ENCODE measurements at regions not wholly inside any gene's neighbourhood (a gene's known extent, or its start where the extent isn't known, plus 50 kb on each side); places are given as distances from the start of the nearest gene placed in this dataset.

GRCh38 chr5:67509402-67510186, 313.0 kb upstream of the CD180 start:
- no peaks in the 10 kb centered on the region for H3K4me1 ChIP-seq (ENCODE audit: control insufficient read depth in 1 of 2, insufficient read depth in 2 of 2, low read length in 2 of 2)
- ChIA-PET CTCF (no interaction called here), RAD21 (ENCODE audit: low non-redundant PET in 1 of 2, low total read pairs in 2 of 2, uncharacterized antibody in 2 of 2, unreplicated experiment in 2 of 2) (no interaction called here), POLR2A (no interaction called here)
- no peak overlapping the region for H3K9ac ChIP-seq (ENCODE audit: low read length)
- no peaks in the 10 kb centered on the region for H3K27me3 ChIP-seq (ENCODE audit: insufficient read depth, low read length)
- intact Hi-C loops (cut with micrococcal nuclease): no loop called here
- no peak for TF ChIP-seq TCF7L2 (IDR thresholded peaks at IDR 0.05; ENCODE audit: borderline replicate concordance, extremely low read depth, insufficient read depth, insufficient read length)
- TF ChIP-seq CTCF (IDR thresholded peaks at IDR 0.05 in 2 of 3, conservative IDR thresholded peaks at IDR 0.05 in 1 of 3; ENCODE audit: borderline replicate concordance in 1 of 3, insufficient read depth in 1 of 3, low read depth in 2 of 3, low read length in 2 of 3): no peak
- no peak for TF ChIP-seq EZH2 (IDR thresholded peaks at IDR 0.05)
- no peak for TF ChIP-seq ELF1 (IDR thresholded peaks at IDR 0.05; ENCODE audit: borderline replicate concordance, low read depth)
- TF ChIP-seq MAX (IDR thresholded peaks at IDR 0.05): no peak
- no peak for TF ChIP-seq SP1 (IDR thresholded peaks at IDR 0.05; ENCODE audit: low read depth)
- TF ChIP-seq ZNF274 (IDR thresholded peaks at IDR 0.05; ENCODE audit: low read depth, low read length): no peak
- no peak for TF ChIP-seq RAD21 (IDR thresholded peaks at IDR 0.05; ENCODE audit: low read depth)
- no peak for TF ChIP-seq SIN3A (IDR thresholded peaks at IDR 0.05; ENCODE audit: low read depth)
- TF ChIP-seq JUND (IDR thresholded peaks at IDR 0.05): no peak
- TF ChIP-seq CEBPB (IDR thresholded peaks at IDR 0.05; ENCODE audit: low read depth): no peak
- TF ChIP-seq EGR1 (IDR thresholded peaks at IDR 0.05; ENCODE audit: low read depth): no peak
- no peak for TF ChIP-seq YY1 (IDR thresholded peaks at IDR 0.05; ENCODE audit: extremely low read depth, insufficient replicate concordance, low read depth, low read length)
- TF ChIP-seq CBX3 (IDR thresholded peaks at IDR 0.05; ENCODE audit: low read depth): no peak
- TF ChIP-seq EZH2phosphoT487 (IDR thresholded peaks at IDR 0.05; ENCODE audit: borderline replicate concordance): no peak
- no peak for TF ChIP-seq POLR2AphosphoS5 (IDR thresholded peaks at IDR 0.05; ENCODE audit: low read depth, low read length)
- TF ChIP-seq FOSL1 (IDR thresholded peaks at IDR 0.05; ENCODE audit: low read depth): no peak
- TF ChIP-seq ATF3 (IDR thresholded peaks at IDR 0.05): no peak
- TF ChIP-seq POLR2A (IDR thresholded peaks at IDR 0.05; ENCODE audit: borderline replicate concordance, extremely low read depth, insufficient read depth, insufficient read length): no peak
- ATAC-seq (no peak), DNase-seq (ENCODE audit: low read depth, low spot score) (no peak)
- no peak overlapping the region for H3K27ac ChIP-seq (ENCODE audit: low read depth, low read length)
- H3K4me3 ChIP-seq (replicated peaks in 1 of 2; ENCODE audit: low read depth in 1 of 2, low read length in 2 of 2): no peak overlapping the region
- no peak overlapping the region for H3K4me2 ChIP-seq (ENCODE audit: low read length)
- H2AFZ ChIP-seq (ENCODE audit: low read depth, low read length, poor library complexity, severe bottlenecking): no peak overlapping the region
- no peaks in the 10 kb centered on the region for H3K79me2 ChIP-seq (ENCODE audit: insufficient read depth, low read length)
- H3K36me3 ChIP-seq (ENCODE audit: control insufficient read depth in 1 of 2, insufficient read depth in 2 of 2, low read length in 2 of 2): no peaks in the 10 kb centered on the region
- H4K20me1 ChIP-seq (ENCODE audit: insufficient read depth): no peaks in the 10 kb centered on the region
- BruUV-seq (replicated peaks): no TSS peak
- no peaks in the 10 kb centered on the region for H3K9me3 ChIP-seq (ENCODE audit: control insufficient read depth in 1 of 2, insufficient read depth in 1 of 2, low read depth in 1 of 2, low read length in 2 of 2)
- no peaks in the 10 kb centered on the region for H3K9me2 ChIP-seq (ENCODE audit: insufficient read depth)
